RPMI8226 (cell line): ENCODE measurements at regions not wholly inside any gene's neighbourhood (a gene's known extent, or its start where the extent isn't known, plus 50 kb on each side); places are given as distances from the start of the nearest gene placed in this dataset.
A peak's percentile ranks its signal among the peaks of the same experiment; 100 is the strongest.
"Not testable (repeated sequence)": the region's sequence is repeated elsewhere in the genome, so short reads cannot be mapped to it uniquely, and the experiment has no call there.

ENCODE experiments used
- DNase-seq: peaks from one replicate; pipeline ENCODE4 v3.0.0-alpha.2; 2015

DNA sequence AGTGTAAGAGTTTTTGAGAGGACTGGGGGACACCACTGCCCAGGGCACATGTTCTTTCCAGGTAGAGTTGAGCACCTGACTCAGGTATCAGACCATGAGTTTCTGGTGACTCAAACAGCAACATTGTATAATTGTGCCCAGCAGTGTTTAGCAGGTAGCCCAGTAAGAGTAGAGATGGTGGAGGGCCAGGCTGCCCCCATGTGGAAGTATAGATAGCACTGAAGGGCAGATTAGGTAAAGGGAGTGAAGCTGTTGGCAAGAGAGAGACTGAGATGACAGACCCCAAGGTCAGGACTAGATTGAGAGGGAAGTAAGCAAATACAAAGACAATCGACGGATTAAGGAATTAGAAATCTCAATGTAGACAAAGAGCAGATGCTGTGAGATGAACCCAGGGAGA is 74.6 kb downstream of the TRIM42 start:
- no peak for DNase-seq

DNA sequence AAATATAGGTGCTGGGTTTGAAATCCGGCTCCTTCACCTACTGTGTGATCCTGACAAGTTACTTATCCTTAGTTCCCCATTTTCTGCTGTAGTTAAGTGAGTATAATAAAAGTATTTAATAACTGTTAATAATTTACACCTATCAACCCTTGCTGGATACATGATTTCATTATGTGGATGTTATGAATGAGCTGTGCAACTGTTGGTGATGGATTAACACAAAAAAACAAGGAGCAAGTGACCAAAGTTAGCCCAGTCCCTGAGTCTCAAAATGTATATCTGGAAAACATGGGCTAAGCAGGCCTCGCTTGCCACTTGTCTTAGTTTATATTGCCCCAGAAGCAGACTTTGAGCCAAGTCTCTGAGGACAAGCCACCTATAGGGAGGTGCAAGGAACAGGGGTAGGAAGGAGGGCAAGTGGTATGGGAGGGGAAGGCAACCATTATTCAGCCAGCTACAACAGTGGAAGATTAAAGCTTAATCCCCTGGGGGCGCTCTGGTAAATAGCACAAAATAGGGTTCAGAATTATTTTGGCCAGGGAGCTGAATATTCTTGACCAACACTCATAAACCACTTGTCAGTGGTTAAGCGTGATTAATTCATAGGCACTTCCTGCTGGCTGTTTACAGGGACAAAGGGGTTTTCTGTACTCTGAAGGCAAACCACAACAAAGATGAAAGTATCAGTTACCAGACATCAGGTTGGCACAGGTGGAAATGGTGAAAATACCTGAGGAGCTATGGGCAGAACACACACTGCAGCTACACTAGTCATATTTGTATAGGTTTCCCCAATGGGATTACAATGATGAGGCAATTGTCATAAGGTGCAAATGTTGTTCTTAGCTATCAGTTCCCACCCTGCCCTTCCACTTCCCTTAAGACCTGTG is 76.2 kb downstream of the TRIM42 start:
- DNase-seq = peak; percentile 67

- peak; percentile 8 for DNase-seq
These were observed 77.1 kb downstream of the TRIM42 start for GRCh38 chr3:140754936-140755335.

- DNase-seq = peak; percentile 73
These were observed 78.6 kb downstream of the TRIM42 start for GRCh38 chr3:140756240-140757016.

DNA sequence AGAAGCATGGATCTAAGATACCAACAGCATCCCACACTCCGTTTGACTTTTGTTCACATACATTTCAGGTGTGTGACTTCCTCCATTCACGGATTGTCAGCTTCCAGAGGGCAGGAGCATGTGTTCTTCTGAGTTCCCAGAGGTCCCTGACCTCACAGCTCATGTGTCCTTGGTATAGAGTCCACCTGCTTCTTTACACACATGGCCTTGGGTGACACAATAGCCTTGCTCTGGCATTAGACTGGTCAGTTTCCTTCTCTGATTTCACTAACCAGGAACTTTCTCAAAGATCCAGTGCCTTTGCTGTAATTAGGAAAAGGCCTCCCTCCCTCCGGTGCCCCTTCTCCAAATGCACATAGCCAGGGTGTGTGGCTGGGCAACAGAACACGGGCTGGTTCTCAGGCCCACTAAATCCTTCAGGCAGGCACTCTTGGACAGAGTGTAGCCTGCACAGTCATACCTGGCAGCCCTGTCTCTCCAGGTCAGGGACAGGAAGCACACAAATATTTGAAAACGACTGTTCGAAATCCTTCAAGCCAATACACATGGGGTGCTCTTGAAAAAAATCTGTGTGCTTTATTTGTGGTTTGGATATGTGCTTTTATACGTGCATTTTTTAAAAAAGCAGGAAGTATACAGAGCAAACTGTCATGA is 81.1 kb downstream of the TRIM42 start:
- peak; percentile 14 for DNase-seq

DNA sequence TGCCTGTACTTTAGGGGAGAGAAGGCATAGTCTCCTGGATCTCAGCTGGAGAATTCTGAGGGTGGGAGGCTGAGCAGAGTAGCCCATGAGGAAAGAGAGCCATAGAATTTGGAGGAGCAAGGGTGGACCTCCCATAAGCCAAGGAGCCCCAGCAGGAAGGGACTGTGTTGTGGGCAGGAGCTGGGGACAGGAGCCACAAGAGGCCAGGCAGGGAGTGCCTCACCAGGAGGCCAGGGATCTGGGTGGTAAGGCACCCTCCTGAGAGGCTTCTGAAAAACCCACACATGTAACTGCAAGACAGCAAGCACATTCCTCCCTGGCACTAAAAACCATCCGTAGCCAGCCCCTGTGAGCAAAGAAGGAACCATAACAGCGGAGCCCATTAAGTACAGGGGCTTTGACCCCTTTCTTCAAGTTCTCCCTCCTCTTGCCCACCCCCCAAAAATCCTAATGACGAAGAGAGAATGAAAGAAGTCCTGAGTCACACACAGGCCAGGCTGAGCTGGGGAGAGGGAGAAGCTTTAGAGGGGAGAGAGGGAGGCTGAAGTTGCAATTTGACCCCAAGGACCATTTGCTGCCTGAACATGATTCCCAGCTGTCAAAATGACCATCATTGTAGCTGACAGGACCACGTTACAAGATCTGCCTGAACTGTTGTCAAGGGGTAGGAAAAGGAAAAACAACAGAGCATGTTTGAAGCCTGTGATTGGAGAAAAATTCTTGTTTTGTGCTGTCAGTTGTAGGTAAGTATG is 82.6 kb downstream of the TRIM42 start:
- no peak for DNase-seq

- DNase-seq = peak; percentile 62
These were observed 83.3 kb downstream of the TRIM42 start for GRCh38 chr3:140761076-140761639.

- DNase-seq = no peak
These were observed 84.9 kb downstream of the TRIM42 start for GRCh38 chr3:140762746-140763145.

GRCh38 chr3:140763532-140763931 is 85.7 kb downstream of the TRIM42 start:
- DNase-seq = no peak

DNA sequence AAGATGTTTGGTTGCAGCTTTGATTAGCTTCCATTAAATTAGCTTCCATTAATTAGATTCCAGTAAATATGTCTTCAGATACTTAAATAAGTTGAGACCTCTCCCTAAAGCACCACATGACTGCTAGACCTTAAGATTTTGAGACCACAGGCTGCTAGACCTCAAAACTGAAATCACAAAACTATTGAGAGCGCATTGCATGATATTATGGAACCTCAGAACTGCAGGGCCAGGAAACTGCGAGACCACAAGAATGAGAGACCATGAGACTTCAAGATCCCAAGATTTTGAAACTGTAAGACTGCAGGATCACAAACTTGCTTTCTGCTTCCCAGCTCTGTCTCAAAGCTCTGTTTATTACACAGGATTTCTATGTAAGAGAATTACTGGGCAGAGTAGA is 87.4 kb downstream of the TRIM42 start:
- no peak for DNase-seq

- DNase-seq = no peak
These were observed 88.6 kb downstream of the TRIM42 start for GRCh38 chr3:140766465-140766864.

- DNase-seq = no peak
These were observed 89.7 kb downstream of the TRIM42 start for GRCh38 chr3:140767566-140767965.

DNA sequence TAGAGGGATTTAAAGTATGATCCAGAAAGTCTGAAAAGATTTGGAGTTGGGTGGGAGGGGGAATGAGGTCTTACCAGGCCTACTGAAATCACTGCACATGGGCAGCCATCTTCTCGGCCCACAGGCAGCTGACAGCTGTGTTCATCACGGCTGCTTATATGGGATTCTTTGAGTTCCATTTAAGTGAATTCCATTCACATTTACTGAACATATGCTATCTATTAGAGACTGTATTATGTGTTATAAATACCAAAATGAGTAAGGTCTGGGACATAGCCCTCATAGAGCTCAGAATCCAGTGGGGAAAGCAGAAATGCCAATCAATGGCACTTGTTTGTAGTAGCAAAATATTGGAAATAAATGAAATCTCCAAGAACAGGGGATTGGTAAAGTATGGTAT is 91.1 kb downstream of the TRIM42 start:
- DNase-seq = no peak

DNA sequence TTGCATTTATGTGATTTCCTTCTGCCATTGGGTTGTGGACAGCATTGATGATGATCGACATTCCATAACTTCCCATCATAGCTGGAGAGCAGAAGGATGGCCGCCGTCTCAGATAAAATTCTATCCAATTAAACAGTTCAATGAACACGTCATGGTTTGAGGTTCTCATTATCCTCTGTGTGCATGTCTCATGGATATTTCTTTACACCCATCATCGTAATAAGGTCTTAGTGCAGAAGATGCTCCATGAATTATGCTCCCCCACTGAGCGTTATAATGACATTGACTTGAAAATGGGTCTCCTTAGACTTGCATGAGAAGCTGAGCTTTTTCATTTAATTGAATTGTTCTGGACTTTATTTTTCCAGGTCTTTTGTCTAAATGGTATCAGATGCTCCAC is 92.1 kb downstream of the TRIM42 start:
- no peak for DNase-seq

DNA sequence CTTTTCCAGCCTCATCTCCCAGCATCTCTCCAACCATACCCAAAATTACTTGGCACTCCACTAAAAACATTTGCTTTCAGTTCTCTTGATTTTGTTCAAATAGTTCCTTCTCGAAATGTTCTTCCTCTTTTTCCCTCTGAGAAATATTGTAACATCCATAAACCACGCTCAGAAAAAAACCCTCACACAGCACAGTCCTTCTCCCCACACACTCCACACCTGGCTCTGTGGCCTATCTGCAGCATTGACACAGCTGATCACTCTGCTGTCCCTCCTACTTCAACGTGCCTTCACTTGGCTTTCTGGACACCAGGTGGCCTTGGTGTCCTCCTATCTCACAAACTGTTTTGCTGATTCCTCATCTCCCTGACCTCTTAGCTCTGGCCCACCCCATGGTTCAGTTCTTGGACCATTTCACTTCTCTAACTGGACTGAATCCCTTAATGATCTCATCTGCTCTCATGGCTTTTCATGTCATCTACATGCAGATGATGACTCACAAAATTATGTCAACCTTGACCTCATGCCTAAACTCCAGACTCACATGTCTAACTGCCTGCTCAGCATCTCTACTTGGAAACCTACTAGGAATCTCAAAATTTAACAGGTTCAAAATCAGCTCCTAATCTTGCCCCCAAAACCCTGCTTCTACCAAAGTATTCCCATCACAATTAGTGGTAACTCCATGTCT is 93.3 kb downstream of the TRIM42 start:
- peak; percentile 85 for DNase-seq

- no peak for DNase-seq
These were observed 99.9 kb downstream of the TRIM42 start for GRCh38 chr3:140777631-140778233.

GRCh38 chr3:140791368-140791767 is 113.5 kb downstream of the TRIM42 start:
- DNase-seq = no peak

DNA sequence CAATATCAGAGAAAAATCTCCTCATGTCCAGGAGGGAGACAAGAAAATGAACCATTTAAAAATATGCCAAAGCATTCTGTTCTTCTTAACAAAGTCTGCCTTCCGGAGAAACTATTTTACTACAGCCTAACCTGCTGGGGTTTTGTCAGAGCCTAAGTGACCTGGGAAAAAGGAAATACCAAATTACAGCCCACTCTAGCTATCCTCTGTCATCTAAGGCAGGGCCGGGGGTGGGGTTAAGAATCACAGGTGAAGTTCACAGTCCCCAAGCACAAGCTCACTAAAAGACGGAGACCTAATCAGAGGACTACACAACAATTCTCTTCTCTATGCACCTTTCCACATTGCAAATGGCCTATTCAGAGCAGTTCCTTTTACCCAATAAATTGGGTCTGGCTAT is 116.6 kb downstream of the TRIM42 start:
- DNase-seq = no peak

DNA sequence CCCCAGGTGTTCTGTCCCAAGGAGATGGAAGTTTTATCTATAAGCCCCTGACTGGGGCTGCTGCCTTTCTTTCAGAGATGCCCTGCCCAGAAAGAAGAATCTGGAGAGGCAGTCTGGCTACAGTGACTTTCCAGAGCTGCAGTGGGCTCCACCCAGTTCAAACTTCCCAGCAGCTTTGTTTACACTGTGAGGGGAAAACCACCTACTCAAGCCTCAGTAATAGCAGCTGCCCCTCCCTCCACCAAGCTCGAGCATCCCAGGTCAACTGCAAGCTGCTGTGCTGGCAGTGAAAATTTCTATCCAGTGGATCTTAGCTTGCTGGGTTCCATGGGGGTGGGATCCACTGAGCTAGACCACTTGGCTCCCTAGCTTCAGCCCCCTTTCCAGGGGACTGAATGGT is 125.0 kb downstream of the TRIM42 start:
- DNase-seq = not testable (repeated sequence)

DNA sequence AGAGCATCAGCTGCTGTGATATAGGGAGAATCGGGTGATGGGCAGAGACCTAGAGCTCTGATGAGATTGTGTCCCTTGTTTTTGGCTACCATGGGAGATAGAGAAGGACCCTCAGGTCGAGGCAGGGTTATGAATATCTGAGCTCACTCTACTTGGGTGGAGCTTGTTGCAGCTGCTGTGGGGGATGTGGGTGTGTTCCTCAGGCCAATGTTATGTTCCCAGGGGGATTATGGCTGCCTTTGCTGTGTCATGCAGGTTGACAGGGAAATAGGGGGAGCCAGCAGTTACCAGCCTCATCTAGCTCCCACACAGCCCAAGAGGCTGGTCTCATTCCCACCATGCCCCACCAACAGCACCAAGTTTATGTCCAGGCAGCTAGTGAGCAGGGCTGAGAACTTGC is 131.5 kb downstream of the TRIM42 start:
- DNase-seq = no peak
